ENCODE measurements at regions not wholly inside any gene's neighbourhood (a gene's known extent, or its start where the extent isn't known, plus 50 kb on each side); places are given as distances from the start of the nearest gene placed in this dataset.
"Not testable (repeated sequence)": the region's sequence is repeated elsewhere in the genome, so short reads cannot be mapped to it uniquely, and the experiment has no call there.

DNA sequence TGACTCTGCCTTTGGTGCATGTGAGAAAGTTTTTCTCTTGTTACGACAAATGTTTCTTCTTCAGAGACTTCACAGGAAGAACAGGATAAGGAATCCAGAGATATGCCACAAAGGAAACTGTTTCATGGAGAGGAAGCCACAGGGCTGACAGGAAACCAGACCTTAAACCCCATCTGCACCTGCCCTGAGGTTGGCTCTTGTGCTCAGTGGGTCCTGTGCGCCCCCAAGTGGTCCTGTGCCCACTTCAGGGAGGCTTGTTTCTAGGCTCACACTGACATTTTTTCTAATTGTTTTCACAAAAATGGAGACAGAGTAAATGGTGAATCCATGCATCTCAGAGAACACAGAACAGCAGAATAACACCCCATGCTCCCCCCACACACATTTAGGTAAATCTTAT lies 1193.5 kb downstream of the TMEM121 start:
- not testable (repeated sequence) for TF ChIP-seq POLR2AphosphoS5 (IDR thresholded peaks at IDR 0.05; ENCODE audit: low read depth, low read length); POLR2A (IDR thresholded peaks at IDR 0.05; ENCODE audit: low read depth, low read length); TAF1 (IDR thresholded peaks at IDR 0.05; ENCODE audit: low read depth, low read length); SPI1 (IDR thresholded peaks at IDR 0.05; ENCODE audit: low read depth, low read length); PAX5 (IDR thresholded peaks at IDR 0.05; ENCODE audit: insufficient read depth, low read length, severe bottlenecking); POU2F2 (IDR thresholded peaks at IDR 0.05; ENCODE audit: low read depth, low read length)
